Keratinocyte (primary cell): ENCODE measurements at regions not wholly inside any gene's neighbourhood (a gene's known extent, or its start where the extent isn't known, plus 50 kb on each side); places are given as distances from the start of the nearest gene placed in this dataset.

Source experiments
- DNase-seq: peaks from one replicate; pipeline ENCODE4 v3.0.0-alpha.2; 2011; ENCODE audit warnings: low read depth, missing footprints, low spot score
- FAIRE-seq: peaks from 2 replicates; lab custom pipeline; 2011; peaks lifted over from hg19 to GRCh38; lab: Jason Lieb, UNC
- H2AFZ ChIP-seq: 2 replicates; pipeline ENCODE4 v1.6.0; 2012; ENCODE audit warnings: low read length, control low read depth, inconsistent platforms; ENCODE audit not compliant: control insufficient read depth
- H3K27ac ChIP-seq: 2 replicates; pipeline ENCODE4 v1.5.1; 2011; ENCODE audit warnings: low read length; ENCODE audit not compliant: control insufficient read depth, insufficient read depth
- H3K27me3 ChIP-seq: 3 replicates; pipeline ENCODE4 v1.6.0; 2011; ENCODE audit warnings: low read length; ENCODE audit not compliant: control insufficient read depth, insufficient read depth; ENCODE audit errors: extremely low read depth
- H3K36me3 ChIP-seq, 2 experiments: 2 replicates in 1 of 2; 3 replicates in 1 of 2; pipeline ENCODE4 v1.5.1; 2011; ENCODE audit warnings: low read length in 2 of 2, mild to moderate bottlenecking in 1 of 2; ENCODE audit not compliant: control insufficient read depth in 2 of 2, insufficient read depth in 2 of 2; ENCODE audit errors: extremely low read depth in 1 of 2
- H3K4me1 ChIP-seq: 3 replicates; pipeline ENCODE4 v1.5.1; 2011; ENCODE audit warnings: low read length; ENCODE audit not compliant: control insufficient read depth, insufficient read depth; ENCODE audit errors: extremely low read depth
- H3K4me2 ChIP-seq: 3 replicates; pipeline ENCODE4 v1.6.0; 2011; ENCODE audit warnings: low read depth, low read length; ENCODE audit not compliant: control insufficient read depth, insufficient read depth; ENCODE audit errors: extremely low read depth
- H3K4me3 ChIP-seq, 3 experiments: fragments of 200-600 bp in 1 of 3; sonication (generic) in 1 of 3; 2 replicates in 2 of 3; 3 replicates in 1 of 3; pipeline ENCODE4 v1.5.1; 2011 to 2016; ENCODE audit warnings: low read length in 3 of 3, mild to moderate bottlenecking in 3 of 3, control low read depth in 2 of 3, inconsistent platforms in 1 of 3, low read depth in 1 of 3, mixed read lengths in 1 of 3, mixed run types in 1 of 3, moderate library complexity in 1 of 3; ENCODE audit not compliant: control insufficient read depth in 2 of 3, insufficient read depth in 2 of 3; ENCODE audit errors: extremely low read depth in 1 of 3
- H3K79me2 ChIP-seq: 2 replicates; pipeline ENCODE4 v1.6.0; 2012; ENCODE audit warnings: low read length; ENCODE audit not compliant: control insufficient read depth, insufficient read depth
- H3K9ac ChIP-seq: 3 replicates; pipeline ENCODE4 v1.6.0; 2011; ENCODE audit warnings: low read length; ENCODE audit not compliant: control insufficient read depth, insufficient read depth; ENCODE audit errors: extremely low read depth
- H3K9me1 ChIP-seq: 3 replicates; pipeline ENCODE4 v1.6.0; 2011; ENCODE audit warnings: low read length; ENCODE audit not compliant: control insufficient read depth, insufficient read depth; ENCODE audit errors: extremely low read depth
- H3K9me3 ChIP-seq: 2 replicates; pipeline ENCODE4 v1.5.1; 2012; ENCODE audit warnings: low read depth, low read length; ENCODE audit not compliant: control insufficient read depth
- H4K20me1 ChIP-seq: 3 replicates; pipeline ENCODE4 v1.6.0; 2011; ENCODE audit warnings: low read length; ENCODE audit not compliant: control insufficient read depth, insufficient read depth; ENCODE audit errors: extremely low read depth
- CTCF ChIP-seq, 3 experiments: IDR thresholded peaks in 1 of 3; conservative IDR thresholded peaks in 1 of 3; optimal IDR thresholded peaks in 1 of 3; 2 replicates in 2 of 3; 3 replicates in 1 of 3; pipeline versions ENCODE3 to v1.5.1; 2011; ENCODE audit warnings: low read length in 3 of 3, mild to moderate bottlenecking in 3 of 3, moderate library complexity in 2 of 3, control low read depth in 1 of 3, inconsistent platforms in 1 of 3; ENCODE audit not compliant: insufficient read depth in 2 of 3; ENCODE audit errors: extremely low read depth in 1 of 3
- EZH2 ChIP-seq: IDR thresholded peaks from one replicate; pipeline ENCODE4 v1.6.1; 2012; ENCODE audit warnings: inconsistent platforms, mild to moderate bottlenecking, low read length, moderate library complexity
- dilution Hi-C: fragments of 300-500 bp; cut with MboI; formaldehyde crosslinking; loops from one replicate; pipeline ENCODE4 v1.7.0; 2020; ENCODE audit warnings: low sequenced_read_pairs; ENCODE audit not compliant: extremely low pct_ligation_motif_present

DNA sequence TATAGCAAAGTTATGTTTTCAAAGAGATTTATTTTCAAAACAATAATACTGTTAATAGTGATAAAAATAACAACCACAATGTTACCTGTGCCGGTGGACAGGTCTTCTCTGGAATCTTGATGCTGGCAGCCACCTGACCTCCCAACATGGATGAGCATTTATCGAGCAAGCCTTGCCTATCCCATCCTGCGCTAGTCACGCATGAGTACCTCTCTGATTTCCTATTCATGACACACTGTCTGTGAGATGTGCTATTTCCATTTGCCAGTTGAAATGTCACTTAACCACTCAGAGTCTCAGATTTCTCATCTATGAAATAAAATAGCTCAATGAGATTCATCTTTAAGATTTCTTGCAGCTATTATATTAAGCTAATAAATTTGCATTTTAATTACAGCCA lies 341.2 kb upstream of the VWC2 start:
- Histone ChIP-seq H3K4me1 (no peaks in the 10 kb centered on the region), H3K27me3 (no peaks in the 10 kb centered on the region), H3K4me3 (no peak overlapping the region), H3K9ac (no peak overlapping the region), H3K79me2 (no peaks in the 10 kb centered on the region), H3K9me3 (no peaks in the 10 kb centered on the region), H2AFZ (no peak overlapping the region), H3K9me1 (no peaks in the 10 kb centered on the region), H3K27ac (no peak overlapping the region), H4K20me1 (no peaks in the 10 kb centered on the region), H3K36me3 (no peaks in the 10 kb centered on the region), H3K4me2 (no peak overlapping the region)
- dilution Hi-C loops: no loop called here
- DNase-seq (no peak), FAIRE-seq (no peak)
- no peak for TF ChIP-seq EZH2
- no peak for TF ChIP-seq CTCF (optimal IDR thresholded peaks at IDR 0.05 in 1 of 3, IDR thresholded peaks at IDR 0.05 in 1 of 3, conservative IDR thresholded peaks at IDR 0.05 in 1 of 3; ENCODE audit: extremely low read depth in 1 of 3, insufficient read depth in 2 of 3, low read length in 3 of 3)

GRCh38 chr7:49433794-49434193 lies 339.6 kb upstream of the VWC2 start:
- H3K36me3 ChIP-seq: no peaks in the 10 kb centered on the region
- no peak overlapping the region for H3K27ac ChIP-seq
- H3K4me1 ChIP-seq: no peaks in the 10 kb centered on the region
- no peaks in the 10 kb centered on the region for H3K79me2 ChIP-seq
- no peak for FAIRE-seq
- H3K9me3 ChIP-seq: no peaks in the 10 kb centered on the region
- no peak for DNase-seq
- H3K9ac ChIP-seq: no peak overlapping the region
- H3K4me3 ChIP-seq: no peak overlapping the region
- H2AFZ ChIP-seq: no peak overlapping the region
- H3K27me3 ChIP-seq: no peaks in the 10 kb centered on the region
- no peak overlapping the region for H3K4me2 ChIP-seq
- no peaks in the 10 kb centered on the region for H4K20me1 ChIP-seq
- dilution Hi-C loops: no loop called here
- H3K9me1 ChIP-seq: no peaks in the 10 kb centered on the region
- TF ChIP-seq EZH2: no peak
- no peak for TF ChIP-seq CTCF (optimal IDR thresholded peaks at IDR 0.05 in 1 of 3, IDR thresholded peaks at IDR 0.05 in 1 of 3, conservative IDR thresholded peaks at IDR 0.05 in 1 of 3; ENCODE audit: extremely low read depth in 1 of 3, insufficient read depth in 2 of 3, low read length in 3 of 3)
